Liver (tissue), 8 donors: ENCODE measurements at regions not wholly inside any gene's neighbourhood (a gene's known extent, or its start where the extent isn't known, plus 50 kb on each side); places are given as distances from the start of the nearest gene placed in this dataset.

Experiments
- DNase-seq: peaks from one replicate; pipeline ENCODE4 v3.0.0-alpha.2; 2017; ENCODE audit warnings: low spot score
- H3K27ac ChIP-seq, 2 donors: one replicate each; pipeline ENCODE4 v1.7.0; 2013; ENCODE audit warnings: inconsistent platforms in 2 of 2, low read length in 2 of 2, control low read depth in 1 of 2, low read depth in 1 of 2, mild to moderate bottlenecking in 1 of 2
- H3K27me3 ChIP-seq, 4 donors: one replicate each; pipeline versions ENCODE4 v1.6.1 to v1.7.0; 2013; ENCODE audit warnings: low read length in 3 of 4, inconsistent platforms in 1 of 4, mild to moderate bottlenecking in 1 of 4, moderate library complexity in 1 of 4; ENCODE audit not compliant: control insufficient read depth in 4 of 4, insufficient read depth in 4 of 4
- H3K36me3 ChIP-seq, 4 donors: one replicate each; pipeline versions ENCODE4 v1.6.1 to v1.7.0; 2013; ENCODE audit warnings: low read length in 3 of 4, mild to moderate bottlenecking in 3 of 4, low read depth in 1 of 4, moderate library complexity in 1 of 4; ENCODE audit not compliant: control insufficient read depth in 4 of 4, insufficient read depth in 3 of 4
- H3K4me1 ChIP-seq, 4 donors: one replicate each; pipeline versions ENCODE4 v1.6.1 to v1.7.0; 2013; ENCODE audit warnings: low read length in 3 of 4, mild to moderate bottlenecking in 3 of 4, moderate library complexity in 1 of 4; ENCODE audit not compliant: control insufficient read depth in 4 of 4, insufficient read depth in 4 of 4
- H3K4me3 ChIP-seq, 3 donors: one replicate each; pipeline versions ENCODE4 v1.6.1 to v1.7.0; 2013; ENCODE audit warnings: low read length in 3 of 3, control low read depth in 1 of 3, low read depth in 1 of 3, mild to moderate bottlenecking in 1 of 3
- H3K9ac ChIP-seq, 2 donors: one replicate each; pipeline ENCODE4 v1.7.0; 2013; ENCODE audit warnings: low read length in 2 of 2, mild to moderate bottlenecking in 2 of 2, moderate library complexity in 2 of 2, control low read depth in 1 of 2, low read depth in 1 of 2
- H3K9me3 ChIP-seq, 4 donors: one replicate each; pipeline versions ENCODE4 v1.6.1 to v1.7.0; 2013; ENCODE audit warnings: low read length in 3 of 4; ENCODE audit not compliant: control insufficient read depth in 4 of 4
- ATF3 ChIP-seq: IDR thresholded peaks from 2 replicates; pipeline ENCODE4 v1.6.1; 2016; ENCODE audit warnings: antibody characterized with exemption
- EGR1 ChIP-seq, 2 donors: IDR thresholded peaks; 2 replicates each; pipeline ENCODE4 v1.6.1; 2016 to 2018; ENCODE audit warnings: antibody characterized with exemption in 2 of 2, low read depth in 2 of 2
- FOXA1 ChIP-seq: IDR thresholded peaks from 2 replicates; pipeline ENCODE4 v1.6.1; 2016; ENCODE audit warnings: antibody characterized with exemption
- FOXA2 ChIP-seq: IDR thresholded peaks from 2 replicates; pipeline ENCODE4 v1.6.1; 2016; ENCODE audit warnings: antibody characterized with exemption
- GABPA ChIP-seq, 2 donors: IDR thresholded peaks in 1 of 2; conservative IDR thresholded peaks in 1 of 2; 2 replicates each; pipeline ENCODE4 v1.6.1; 2016; ENCODE audit warnings: antibody characterized with exemption in 2 of 2, mild to moderate bottlenecking in 1 of 2, moderate library complexity in 1 of 2
- HNF4A ChIP-seq, 2 donors: conservative IDR thresholded peaks; 2 replicates each; pipeline ENCODE4 v1.6.1; 2016; ENCODE audit warnings: antibody characterized with exemption in 2 of 2, mild to moderate bottlenecking in 2 of 2
- JUND ChIP-seq, 2 donors: IDR thresholded peaks; 2 replicates each; pipeline ENCODE4 v1.6.1; 2016; ENCODE audit warnings: antibody characterized with exemption in 2 of 2
- RAD21 ChIP-seq, 2 donors: IDR thresholded peaks; 2 replicates each; pipeline ENCODE4 v1.6.1; 2016; ENCODE audit warnings: antibody characterized with exemption in 2 of 2, mild to moderate bottlenecking in 2 of 2
- TAF1 ChIP-seq: conservative IDR thresholded peaks from 2 replicates; pipeline ENCODE4 v1.6.1; 2016; ENCODE audit warnings: antibody characterized with exemption, mild to moderate bottlenecking
- YY1 ChIP-seq: IDR thresholded peaks from 2 replicates; pipeline ENCODE4 v1.6.1; 2016; ENCODE audit warnings: antibody characterized with exemption, mild to moderate bottlenecking
- ZBTB33 ChIP-seq: IDR thresholded peaks from 2 replicates; pipeline ENCODE4 v1.6.1; 2016; ENCODE audit warnings: antibody characterized with exemption
- WGBS: extraction: QIAGEN DNeasy Blood & Tissue Kit; methylation state at CpG from one replicate; pipeline ENCODE4 v1.1.7; 2013; 5-methylcytosine and 5-hydroxymethylcytosine counted together
- TF ChIP-seq, protein P1 (sequence below): fragments of 150-350 bp; IDR thresholded peaks from 2 replicates; pipeline ENCODE4 v1.5.1; 2017; ENCODE audit warnings: improper control_type of control experiment, low read depth, low read length; ENCODE audit not compliant: missing input control
- TF ChIP-seq, protein P2 (sequence below): IDR thresholded peaks from 2 replicates; pipeline ENCODE4 v1.6.1; 2016; ENCODE audit warnings: antibody characterized with exemption
- TF ChIP-seq, protein P3 (sequence below): IDR thresholded peaks from 2 replicates; pipeline ENCODE4 v1.6.1; 2016; ENCODE audit warnings: antibody characterized with exemption, mild to moderate bottlenecking
- donor health status: healthy.
- donor health status: healthy.
- donor health status: healthy.
- donor health status: healthy.
- donor health status: healthy.

DNA sequence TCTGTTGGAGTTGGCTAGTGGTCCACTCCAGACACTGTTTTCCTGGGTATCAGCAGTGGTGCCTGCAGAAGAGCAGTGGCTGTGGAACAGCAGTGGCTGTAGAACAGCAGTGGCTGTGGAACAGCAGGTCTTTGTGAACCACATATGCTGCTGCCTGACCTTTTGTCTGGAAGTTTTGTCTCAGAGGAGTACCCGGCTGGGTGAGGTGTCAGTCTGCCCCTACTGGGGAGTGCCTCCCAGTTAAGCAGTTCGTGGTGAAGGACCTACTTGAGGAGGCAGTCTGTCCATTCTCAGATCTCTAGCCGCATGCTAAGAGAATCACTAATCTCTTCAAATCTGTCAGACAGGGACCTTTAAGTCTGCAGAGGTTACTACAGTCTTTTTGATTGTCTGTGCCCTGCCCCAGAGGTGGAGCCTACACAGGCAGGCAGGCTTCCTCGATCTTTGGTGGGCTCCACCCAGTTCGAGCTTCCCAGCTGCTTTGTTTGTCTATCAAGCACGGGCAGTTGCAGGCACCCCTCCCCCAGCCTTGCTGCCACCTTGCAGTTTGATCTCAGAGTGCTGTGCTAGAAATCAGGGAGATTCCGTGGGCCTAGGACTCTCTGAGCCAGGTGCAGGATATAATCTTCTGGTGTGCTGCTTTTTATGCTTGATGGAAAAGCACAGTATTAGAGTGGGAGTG, 89.1 kb upstream of the TRIM48 start:
- H3K27ac ChIP-seq, result no peak overlapping the region
- H3K9me3 ChIP-seq, result peaks cover 0 to 8% (median 4%) of the 10 kb centered on the region in 4 donors
- no peaks in the 10 kb centered on the region for H3K4me1 ChIP-seq
- H3K4me3 ChIP-seq, result no peak overlapping the region
- DNase-seq, result peak; percentile 17
- H3K36me3 ChIP-seq, result no peaks in the 10 kb centered on the region
- no peak overlapping the region for H3K9ac ChIP-seq
- 45% methylated on average over 7 of the region's 7 CpGs for WGBS
- TF ChIP-seq ZBTB33 (no peak), JUND (IDR thresholded peaks at IDR 0.05) (no peak), GABPA (IDR thresholded peaks at IDR 0.05 in 1 of 2, conservative IDR thresholded peaks at IDR 0.05 in 1 of 2) (no peak), FOXA1 (no peak), FOXA2 (no peak), HNF4A (conservative IDR thresholded peaks at IDR 0.05) (no peak), RAD21 (IDR thresholded peaks at IDR 0.05) (no peak), YY1 (no peak), EGR1 (IDR thresholded peaks at IDR 0.05; ENCODE audit: low read depth in 2 of 2) (no peak), ATF3 (no peak), TAF1 (no peak)
- TF ChIP-seq, protein P1, sequence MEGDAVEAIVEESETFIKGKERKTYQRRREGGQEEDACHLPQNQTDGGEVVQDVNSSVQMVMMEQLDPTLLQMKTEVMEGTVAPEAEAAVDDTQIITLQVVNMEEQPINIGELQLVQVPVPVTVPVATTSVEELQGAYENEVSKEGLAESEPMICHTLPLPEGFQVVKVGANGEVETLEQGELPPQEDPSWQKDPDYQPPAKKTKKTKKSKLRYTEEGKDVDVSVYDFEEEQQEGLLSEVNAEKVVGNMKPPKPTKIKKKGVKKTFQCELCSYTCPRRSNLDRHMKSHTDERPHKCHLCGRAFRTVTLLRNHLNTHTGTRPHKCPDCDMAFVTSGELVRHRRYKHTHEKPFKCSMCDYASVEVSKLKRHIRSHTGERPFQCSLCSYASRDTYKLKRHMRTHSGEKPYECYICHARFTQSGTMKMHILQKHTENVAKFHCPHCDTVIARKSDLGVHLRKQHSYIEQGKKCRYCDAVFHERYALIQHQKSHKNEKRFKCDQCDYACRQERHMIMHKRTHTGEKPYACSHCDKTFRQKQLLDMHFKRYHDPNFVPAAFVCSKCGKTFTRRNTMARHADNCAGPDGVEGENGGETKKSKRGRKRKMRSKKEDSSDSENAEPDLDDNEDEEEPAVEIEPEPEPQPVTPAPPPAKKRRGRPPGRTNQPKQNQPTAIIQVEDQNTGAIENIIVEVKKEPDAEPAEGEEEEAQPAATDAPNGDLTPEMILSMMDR, result no peak
- TF ChIP-seq, protein P2, sequence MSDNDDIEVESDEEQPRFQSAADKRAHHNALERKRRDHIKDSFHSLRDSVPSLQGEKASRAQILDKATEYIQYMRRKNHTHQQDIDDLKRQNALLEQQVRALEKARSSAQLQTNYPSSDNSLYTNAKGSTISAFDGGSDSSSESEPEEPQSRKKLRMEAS, result no peak
- TF ChIP-seq, protein P3, sequence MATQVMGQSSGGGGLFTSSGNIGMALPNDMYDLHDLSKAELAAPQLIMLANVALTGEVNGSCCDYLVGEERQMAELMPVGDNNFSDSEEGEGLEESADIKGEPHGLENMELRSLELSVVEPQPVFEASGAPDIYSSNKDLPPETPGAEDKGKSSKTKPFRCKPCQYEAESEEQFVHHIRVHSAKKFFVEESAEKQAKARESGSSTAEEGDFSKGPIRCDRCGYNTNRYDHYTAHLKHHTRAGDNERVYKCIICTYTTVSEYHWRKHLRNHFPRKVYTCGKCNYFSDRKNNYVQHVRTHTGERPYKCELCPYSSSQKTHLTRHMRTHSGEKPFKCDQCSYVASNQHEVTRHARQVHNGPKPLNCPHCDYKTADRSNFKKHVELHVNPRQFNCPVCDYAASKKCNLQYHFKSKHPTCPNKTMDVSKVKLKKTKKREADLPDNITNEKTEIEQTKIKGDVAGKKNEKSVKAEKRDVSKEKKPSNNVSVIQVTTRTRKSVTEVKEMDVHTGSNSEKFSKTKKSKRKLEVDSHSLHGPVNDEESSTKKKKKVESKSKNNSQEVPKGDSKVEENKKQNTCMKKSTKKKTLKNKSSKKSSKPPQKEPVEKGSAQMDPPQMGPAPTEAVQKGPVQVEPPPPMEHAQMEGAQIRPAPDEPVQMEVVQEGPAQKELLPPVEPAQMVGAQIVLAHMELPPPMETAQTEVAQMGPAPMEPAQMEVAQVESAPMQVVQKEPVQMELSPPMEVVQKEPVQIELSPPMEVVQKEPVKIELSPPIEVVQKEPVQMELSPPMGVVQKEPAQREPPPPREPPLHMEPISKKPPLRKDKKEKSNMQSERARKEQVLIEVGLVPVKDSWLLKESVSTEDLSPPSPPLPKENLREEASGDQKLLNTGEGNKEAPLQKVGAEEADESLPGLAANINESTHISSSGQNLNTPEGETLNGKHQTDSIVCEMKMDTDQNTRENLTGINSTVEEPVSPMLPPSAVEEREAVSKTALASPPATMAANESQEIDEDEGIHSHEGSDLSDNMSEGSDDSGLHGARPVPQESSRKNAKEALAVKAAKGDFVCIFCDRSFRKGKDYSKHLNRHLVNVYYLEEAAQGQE, result no peak
- H3K27me3 ChIP-seq, result no peaks in the 10 kb centered on the region
